ENCODE measurements at regions not wholly inside any gene's neighbourhood (a gene's known extent, or its start where the extent isn't known, plus 50 kb on each side); places are given as distances from the start of the nearest gene placed in this dataset.

GRCh38 chr4:123517971-123518370, 121.4 kb downstream of the SPRY1 start:
- H3K4me1 ChIP-seq (ENCODE audit: control insufficient read depth, insufficient read depth, low read length, unreplicated experiment): no peaks in the 10 kb centered on the region
- no peaks in the 10 kb centered on the region for H3K27me3 ChIP-seq (ENCODE audit: insufficient read depth, low read length)
- H3K27ac ChIP-seq (ENCODE audit: low read depth, low read length): no peak overlapping the region
- no peaks in the 10 kb centered on the region for H3K36me3 ChIP-seq (ENCODE audit: insufficient read depth, low read length)
- no peaks in the 10 kb centered on the region for H3K79me2 ChIP-seq (ENCODE audit: control insufficient read depth, insufficient read depth, low read length, unreplicated experiment)
- no peak overlapping the region for H2AFZ ChIP-seq (ENCODE audit: low read length, unreplicated experiment)
- H3K4me3 ChIP-seq (ENCODE audit: low read depth, low read length): no peak overlapping the region

DNA sequence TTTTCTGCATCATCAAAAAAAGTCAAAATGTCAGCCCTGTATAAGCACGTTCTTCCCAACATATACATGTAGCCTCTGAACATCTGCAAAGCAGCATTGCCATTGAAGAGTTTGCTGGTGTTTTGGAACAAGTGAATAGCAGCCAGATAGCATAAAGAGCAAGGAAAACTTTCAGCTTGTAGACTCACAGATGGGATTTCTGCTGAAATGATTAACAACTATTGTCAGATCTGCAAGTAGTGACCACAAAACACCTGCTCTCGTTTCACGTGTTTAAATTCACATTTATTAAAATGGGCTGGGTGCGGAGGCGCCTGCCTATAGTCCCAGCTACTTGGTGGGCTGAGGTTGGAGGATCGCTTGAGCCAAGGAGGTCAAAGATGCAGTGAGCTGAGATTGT, 123.7 kb downstream of the SPRY1 start:
- Histone ChIP-seq H3K36me3 (ENCODE audit: insufficient read depth, low read length) (no peaks in the 10 kb centered on the region), H2AFZ (ENCODE audit: low read length, unreplicated experiment) (no peak overlapping the region), H3K4me1 (ENCODE audit: control insufficient read depth, insufficient read depth, low read length, unreplicated experiment) (no peaks in the 10 kb centered on the region), H3K27ac (ENCODE audit: low read depth, low read length) (no peak overlapping the region), H3K27me3 (ENCODE audit: insufficient read depth, low read length) (no peaks in the 10 kb centered on the region), H3K4me3 (ENCODE audit: low read depth, low read length) (no peak overlapping the region), H3K79me2 (ENCODE audit: control insufficient read depth, insufficient read depth, low read length, unreplicated experiment) (no peaks in the 10 kb centered on the region)

DNA sequence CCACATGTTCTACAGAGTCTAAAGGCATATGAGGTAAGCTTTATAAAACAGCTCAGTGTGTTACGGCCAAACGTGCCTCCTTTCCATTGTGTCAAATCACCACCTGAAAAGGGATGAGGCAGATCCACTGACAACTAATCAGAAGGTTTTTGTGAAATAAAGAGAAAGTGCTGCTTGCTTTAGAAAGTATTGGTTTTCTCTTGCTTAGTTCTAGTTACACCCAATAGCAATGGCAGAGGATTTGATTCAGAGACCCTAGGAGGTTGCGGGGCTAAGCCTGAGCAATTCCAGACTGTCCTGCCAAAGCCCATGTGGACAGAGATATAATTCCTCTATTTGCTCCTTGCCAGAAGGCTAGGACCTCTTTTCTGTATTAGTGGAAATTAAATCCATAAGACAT, 125.5 kb downstream of the SPRY1 start:
- no peak overlapping the region for H2AFZ ChIP-seq (ENCODE audit: low read length, unreplicated experiment)
- H3K4me1 ChIP-seq (ENCODE audit: control insufficient read depth, insufficient read depth, low read length, unreplicated experiment): no peaks in the 10 kb centered on the region
- no peak overlapping the region for H3K27ac ChIP-seq (ENCODE audit: low read depth, low read length)
- H3K79me2 ChIP-seq (ENCODE audit: control insufficient read depth, insufficient read depth, low read length, unreplicated experiment): no peaks in the 10 kb centered on the region
- H3K27me3 ChIP-seq (ENCODE audit: insufficient read depth, low read length): no peaks in the 10 kb centered on the region
- no peak overlapping the region for H3K4me3 ChIP-seq (ENCODE audit: low read depth, low read length)
- H3K36me3 ChIP-seq (ENCODE audit: insufficient read depth, low read length): no peaks in the 10 kb centered on the region

GRCh38 chr4:123522646-123523045, 126.1 kb downstream of the SPRY1 start:
- no peak overlapping the region for H3K27ac ChIP-seq (ENCODE audit: low read depth, low read length)
- no peak overlapping the region for H2AFZ ChIP-seq (ENCODE audit: low read length, unreplicated experiment)
- H3K79me2 ChIP-seq (ENCODE audit: control insufficient read depth, insufficient read depth, low read length, unreplicated experiment): no peaks in the 10 kb centered on the region
- no peak overlapping the region for H3K4me3 ChIP-seq (ENCODE audit: low read depth, low read length)
- H3K36me3 ChIP-seq (ENCODE audit: insufficient read depth, low read length): no peaks in the 10 kb centered on the region
- no peaks in the 10 kb centered on the region for H3K4me1 ChIP-seq (ENCODE audit: control insufficient read depth, insufficient read depth, low read length, unreplicated experiment)
- H3K27me3 ChIP-seq (ENCODE audit: insufficient read depth, low read length): no peaks in the 10 kb centered on the region

- no peaks in the 10 kb centered on the region for H3K79me2 ChIP-seq (ENCODE audit: control insufficient read depth, insufficient read depth, low read length, unreplicated experiment)
- H3K4me1 ChIP-seq (ENCODE audit: control insufficient read depth, insufficient read depth, low read length, unreplicated experiment): no peaks in the 10 kb centered on the region
- no peak overlapping the region for H2AFZ ChIP-seq (ENCODE audit: low read length, unreplicated experiment)
- no peak overlapping the region for H3K4me3 ChIP-seq (ENCODE audit: low read depth, low read length)
- H3K27ac ChIP-seq (ENCODE audit: low read depth, low read length): no peak overlapping the region
- H3K27me3 ChIP-seq (ENCODE audit: insufficient read depth, low read length): no peaks in the 10 kb centered on the region
- no peaks in the 10 kb centered on the region for H3K36me3 ChIP-seq (ENCODE audit: insufficient read depth, low read length)
Observed at GRCh38 chr4:123524958-123525628, 128.5 kb downstream of the SPRY1 start.

- no peak overlapping the region for H3K4me3 ChIP-seq (ENCODE audit: low read depth, low read length)
Observed at GRCh38 chr4:123526511-123526910, 129.9 kb downstream of the SPRY1 start.

GRCh38 chr4:123528501-123529277, 132.1 kb downstream of the SPRY1 start:
- Histone ChIP-seq H3K4me3 (ENCODE audit: low read depth, low read length) (no peak overlapping the region), H2AFZ (ENCODE audit: low read length, unreplicated experiment) (no peak overlapping the region), H3K4me1 (ENCODE audit: control insufficient read depth, insufficient read depth, low read length, unreplicated experiment) (no peaks in the 10 kb centered on the region), H3K79me2 (ENCODE audit: control insufficient read depth, insufficient read depth, low read length, unreplicated experiment) (no peaks in the 10 kb centered on the region), H3K36me3 (ENCODE audit: insufficient read depth, low read length) (no peaks in the 10 kb centered on the region), H3K27ac (ENCODE audit: low read depth, low read length) (no peak overlapping the region), H3K27me3 (ENCODE audit: insufficient read depth, low read length) (no peaks in the 10 kb centered on the region)

More at GRCh38 chr4:123526511-123526910, 129.9 kb downstream of the SPRY1 start:
- H3K36me3 ChIP-seq (ENCODE audit: insufficient read depth, low read length): no peaks in the 10 kb centered on the region
- H3K79me2 ChIP-seq (ENCODE audit: control insufficient read depth, insufficient read depth, low read length, unreplicated experiment): no peaks in the 10 kb centered on the region
- no peak overlapping the region for H3K27ac ChIP-seq (ENCODE audit: low read depth, low read length)
- H3K4me1 ChIP-seq (ENCODE audit: control insufficient read depth, insufficient read depth, low read length, unreplicated experiment): no peaks in the 10 kb centered on the region
- H3K27me3 ChIP-seq (ENCODE audit: insufficient read depth, low read length): no peaks in the 10 kb centered on the region
- H2AFZ ChIP-seq (ENCODE audit: low read length, unreplicated experiment): no peak overlapping the region

GRCh38 chr4:123529278-123529568, 132.6 kb downstream of the SPRY1 start:
- Histone ChIP-seq H3K27ac (ENCODE audit: low read depth, low read length) (no peak overlapping the region), H3K27me3 (ENCODE audit: insufficient read depth, low read length) (no peaks in the 10 kb centered on the region), H3K36me3 (ENCODE audit: insufficient read depth, low read length) (no peaks in the 10 kb centered on the region), H2AFZ (ENCODE audit: low read length, unreplicated experiment) (no peak overlapping the region), H3K79me2 (ENCODE audit: control insufficient read depth, insufficient read depth, low read length, unreplicated experiment) (no peaks in the 10 kb centered on the region), H3K4me3 (ENCODE audit: low read depth, low read length) (no peak overlapping the region), H3K4me1 (ENCODE audit: control insufficient read depth, insufficient read depth, low read length, unreplicated experiment) (no peaks in the 10 kb centered on the region)

- no peak overlapping the region for H3K4me3 ChIP-seq (ENCODE audit: low read depth, low read length)
- no peaks in the 10 kb centered on the region for H3K79me2 ChIP-seq (ENCODE audit: control insufficient read depth, insufficient read depth, low read length, unreplicated experiment)
- H2AFZ ChIP-seq (ENCODE audit: low read length, unreplicated experiment): no peak overlapping the region
- no peaks in the 10 kb centered on the region for H3K27me3 ChIP-seq (ENCODE audit: insufficient read depth, low read length)
- H3K4me1 ChIP-seq (ENCODE audit: control insufficient read depth, insufficient read depth, low read length, unreplicated experiment): no peaks in the 10 kb centered on the region
- H3K27ac ChIP-seq (ENCODE audit: low read depth, low read length): no peak overlapping the region
- H3K36me3 ChIP-seq (ENCODE audit: insufficient read depth, low read length): no peaks in the 10 kb centered on the region
Observed at GRCh38 chr4:123530357-123530756, 133.8 kb downstream of the SPRY1 start.

GRCh38 chr4:123535037-123535748, 138.6 kb downstream of the SPRY1 start:
- no peak overlapping the region for H2AFZ ChIP-seq (ENCODE audit: low read length, unreplicated experiment)
- H3K4me3 ChIP-seq (ENCODE audit: low read depth, low read length): no peak overlapping the region
- H3K27me3 ChIP-seq (ENCODE audit: insufficient read depth, low read length): no peaks in the 10 kb centered on the region
- no peaks in the 10 kb centered on the region for H3K79me2 ChIP-seq (ENCODE audit: control insufficient read depth, insufficient read depth, low read length, unreplicated experiment)
- no peaks in the 10 kb centered on the region for H3K36me3 ChIP-seq (ENCODE audit: insufficient read depth, low read length)
- H3K4me1 ChIP-seq (ENCODE audit: control insufficient read depth, insufficient read depth, low read length, unreplicated experiment): no peaks in the 10 kb centered on the region
- H3K27ac ChIP-seq (ENCODE audit: low read depth, low read length): no peak overlapping the region

- Histone ChIP-seq H3K27me3 (ENCODE audit: insufficient read depth, low read length) (no peaks in the 10 kb centered on the region), H3K27ac (ENCODE audit: low read depth, low read length) (no peak overlapping the region)
Observed at GRCh38 chr4:123536225-123536624, 139.6 kb downstream of the SPRY1 start.

More at GRCh38 chr4:123536225-123536624, 139.6 kb downstream of the SPRY1 start:
- Histone ChIP-seq H3K36me3 (ENCODE audit: insufficient read depth, low read length) (no peaks in the 10 kb centered on the region), H3K4me3 (ENCODE audit: low read depth, low read length) (no peak overlapping the region), H3K79me2 (ENCODE audit: control insufficient read depth, insufficient read depth, low read length, unreplicated experiment) (no peaks in the 10 kb centered on the region), H2AFZ (ENCODE audit: low read length, unreplicated experiment) (no peak overlapping the region), H3K4me1 (ENCODE audit: control insufficient read depth, insufficient read depth, low read length, unreplicated experiment) (no peaks in the 10 kb centered on the region)
